ENCODE measurements at regions not wholly inside any gene's neighbourhood (a gene's known extent, or its start where the extent isn't known, plus 50 kb on each side); places are given as distances from the start of the nearest gene placed in this dataset.

- in situ Hi-C loops (cut with MboI; ENCODE audit: low pct_unique_long_range_greater_than_20kb, low sequenced_read_pairs), result no loop called here
- no peak for DNase-seq
These were observed 301.8 kb upstream of the MTNR1B start for GRCh38 chr11:92667486-92668152.

- DNase-seq, result no peak
- in situ Hi-C loops (cut with MboI; ENCODE audit: low pct_unique_long_range_greater_than_20kb, low sequenced_read_pairs), result no loop called here
These were observed 299.1 kb upstream of the MTNR1B start for GRCh38 chr11:92670308-92670890.

GRCh38 chr11:92671081-92671480 lies 298.4 kb upstream of the MTNR1B start:
- in situ Hi-C loops (cut with MboI; ENCODE audit: low pct_unique_long_range_greater_than_20kb, low sequenced_read_pairs), result no loop called here
- no peak for DNase-seq

- in situ Hi-C loops (cut with MboI; ENCODE audit: low pct_unique_long_range_greater_than_20kb, low sequenced_read_pairs), result no loop called here
- no peak for DNase-seq
These were observed 294.1 kb upstream of the MTNR1B start for GRCh38 chr11:92675303-92675702.

DNA sequence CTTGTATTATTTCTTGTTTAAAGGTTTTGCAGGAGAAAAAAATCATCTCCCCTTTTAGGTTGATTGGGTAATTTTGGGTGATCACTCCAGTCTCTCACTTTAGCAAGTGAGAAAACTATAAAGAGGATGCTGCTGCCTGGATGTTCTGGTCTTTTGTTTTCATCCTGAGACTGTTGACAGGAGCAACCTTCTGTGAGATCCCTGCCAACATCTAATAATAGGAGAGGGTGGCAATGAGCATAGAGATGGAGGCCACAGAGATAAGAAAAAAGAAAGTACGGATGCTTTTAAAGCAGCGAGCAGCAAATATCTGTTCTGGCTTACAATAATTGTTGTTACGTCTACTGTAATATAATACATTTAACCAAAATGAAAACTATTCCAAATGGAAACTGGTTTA lies 293.6 kb upstream of the MTNR1B start:
- in situ Hi-C loops (cut with MboI; ENCODE audit: low pct_unique_long_range_greater_than_20kb, low sequenced_read_pairs), result no loop called here
- DNase-seq, result no peak

- in situ Hi-C loops (cut with MboI; ENCODE audit: low pct_unique_long_range_greater_than_20kb, low sequenced_read_pairs), result no loop called here
- no peak for DNase-seq
These were observed 291.3 kb upstream of the MTNR1B start for GRCh38 chr11:92678008-92678611.

GRCh38 chr11:92681586-92681985 lies 287.9 kb upstream of the MTNR1B start:
- DNase-seq, result no peak
- in situ Hi-C loops (cut with MboI; ENCODE audit: low pct_unique_long_range_greater_than_20kb, low sequenced_read_pairs), result no loop called here

DNA sequence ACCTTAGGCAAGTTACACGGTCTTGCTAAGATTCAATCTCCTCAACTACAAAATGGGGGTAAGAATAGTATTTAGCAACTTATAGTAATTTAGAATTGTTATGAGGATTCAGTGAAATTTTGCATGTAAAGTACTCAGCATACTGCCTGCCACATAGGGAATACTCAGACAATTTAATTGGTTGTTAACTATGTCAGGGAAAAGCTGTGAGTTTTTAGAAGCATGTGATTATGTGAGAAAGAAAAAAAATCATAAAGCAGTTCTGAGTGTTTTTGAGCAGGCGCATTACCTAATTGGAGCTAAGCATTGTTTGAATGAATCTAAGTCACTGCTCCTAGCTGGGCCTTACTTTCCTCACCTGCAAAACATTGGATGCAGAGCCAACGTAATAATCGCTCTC lies 287.3 kb upstream of the MTNR1B start:
- in situ Hi-C loops (cut with MboI; ENCODE audit: low pct_unique_long_range_greater_than_20kb, low sequenced_read_pairs), result no loop called here

GRCh38 chr11:92682952-92683351 lies 286.5 kb upstream of the MTNR1B start:
- in situ Hi-C loops (cut with MboI; ENCODE audit: low pct_unique_long_range_greater_than_20kb, low sequenced_read_pairs), result no loop called here

More for the DNA sequence above, 287.3 kb upstream of the MTNR1B start:
- DNase-seq, result no peak

GRCh38 chr11:92685049-92685448 lies 284.4 kb upstream of the MTNR1B start:
- in situ Hi-C loops (cut with MboI; ENCODE audit: low pct_unique_long_range_greater_than_20kb, low sequenced_read_pairs), result no loop called here

More at GRCh38 chr11:92682952-92683351, 286.5 kb upstream of the MTNR1B start:
- no peak for DNase-seq

DNA sequence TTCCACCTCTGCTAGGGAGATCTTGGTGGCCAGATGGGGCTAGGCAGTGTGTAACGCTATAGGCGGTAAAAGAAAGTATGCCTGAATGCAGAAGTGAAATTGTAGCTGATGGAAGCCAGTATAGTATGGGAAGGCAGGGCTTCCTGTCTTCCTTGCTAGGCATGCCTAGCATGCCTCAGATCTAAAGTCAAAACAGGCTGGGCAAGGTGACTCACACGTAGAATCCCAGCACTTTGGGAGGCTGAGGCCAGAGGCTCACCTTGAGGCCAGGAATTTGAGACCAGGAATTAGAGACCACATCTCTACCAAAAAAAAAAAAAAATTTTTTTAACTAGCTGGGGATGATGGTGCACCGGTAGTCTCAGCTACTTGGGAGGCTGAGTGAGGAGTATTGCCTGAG lies 281.7 kb upstream of the MTNR1B start:
- in situ Hi-C loops (cut with MboI; ENCODE audit: low pct_unique_long_range_greater_than_20kb, low sequenced_read_pairs), result no loop called here
- DNase-seq, result no peak

More at GRCh38 chr11:92685049-92685448, 284.4 kb upstream of the MTNR1B start:
- DNase-seq, result no peak

GRCh38 chr11:92688416-92688815 lies 281.0 kb upstream of the MTNR1B start:
- in situ Hi-C loops (cut with MboI; ENCODE audit: low pct_unique_long_range_greater_than_20kb, low sequenced_read_pairs), result no loop called here
- DNase-seq, result no peak

DNA sequence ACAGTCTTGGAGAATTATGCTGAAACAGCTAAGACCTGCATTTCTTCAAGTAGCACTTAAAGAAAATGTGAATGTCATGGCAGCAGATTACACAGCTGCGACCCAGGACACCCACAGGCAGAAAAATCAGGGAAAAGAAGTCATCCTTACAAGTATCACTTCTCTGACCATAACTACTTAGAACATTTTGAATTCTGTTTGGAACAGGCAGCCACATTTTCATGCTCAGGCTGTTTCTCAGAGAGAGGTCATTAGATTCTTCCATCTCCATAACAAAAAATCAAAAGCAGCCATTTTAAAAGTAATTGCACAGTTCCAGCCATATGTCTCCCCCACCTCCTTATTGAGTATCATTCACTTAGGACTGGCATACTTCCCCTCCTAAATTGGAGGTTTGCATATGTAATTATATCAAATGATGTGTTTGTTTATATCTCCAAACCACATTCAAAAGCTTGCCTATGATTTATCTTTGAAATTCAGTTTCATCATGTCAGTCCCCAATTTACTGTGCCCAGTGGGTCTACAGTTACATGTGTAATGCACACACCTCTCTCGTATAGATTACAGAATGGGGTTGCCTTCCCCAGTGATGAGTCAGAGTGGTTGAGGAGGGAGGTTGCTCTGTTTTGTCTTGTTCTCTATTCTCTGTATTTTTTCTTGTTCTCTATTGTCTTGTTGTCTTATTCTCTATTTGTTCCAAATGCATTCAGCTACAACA lies 276.5 kb upstream of the MTNR1B start:
- no peak for DNase-seq
- in situ Hi-C loops (cut with MboI; ENCODE audit: low pct_unique_long_range_greater_than_20kb, low sequenced_read_pairs), result no loop called here

DNA sequence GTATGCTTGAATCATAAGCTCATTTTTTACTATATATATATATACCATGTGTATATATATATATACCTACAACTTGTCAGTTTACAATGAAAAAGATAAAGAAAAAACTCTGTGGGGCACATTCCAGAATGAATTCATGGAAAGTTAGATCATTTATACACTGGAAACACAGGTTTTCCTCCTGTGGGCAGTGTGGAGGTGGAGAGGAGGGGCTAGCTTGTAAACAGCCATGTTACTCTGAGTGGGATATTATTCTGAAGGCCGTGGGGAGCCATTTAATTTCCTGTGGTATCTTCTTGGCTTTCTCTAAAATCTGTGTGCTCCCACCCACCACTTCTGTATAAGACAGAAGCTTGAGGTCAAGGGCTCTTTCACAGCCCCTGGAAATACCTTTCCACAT lies 273.4 kb upstream of the MTNR1B start:
- no peak for DNase-seq
- in situ Hi-C loops (cut with MboI; ENCODE audit: low pct_unique_long_range_greater_than_20kb, low sequenced_read_pairs), result no loop called here

- in situ Hi-C loops (cut with MboI; ENCODE audit: low pct_unique_long_range_greater_than_20kb, low sequenced_read_pairs), result no loop called here
These were observed 271.8 kb upstream of the MTNR1B start for GRCh38 chr11:92697461-92698312.

GRCh38 chr11:92698742-92699141 lies 270.7 kb upstream of the MTNR1B start:
- in situ Hi-C loops (cut with MboI; ENCODE audit: low pct_unique_long_range_greater_than_20kb, low sequenced_read_pairs), result no loop called here
- DNase-seq, result no peak

More at GRCh38 chr11:92697461-92698312, 271.8 kb upstream of the MTNR1B start:
- no peak for DNase-seq

DNA sequence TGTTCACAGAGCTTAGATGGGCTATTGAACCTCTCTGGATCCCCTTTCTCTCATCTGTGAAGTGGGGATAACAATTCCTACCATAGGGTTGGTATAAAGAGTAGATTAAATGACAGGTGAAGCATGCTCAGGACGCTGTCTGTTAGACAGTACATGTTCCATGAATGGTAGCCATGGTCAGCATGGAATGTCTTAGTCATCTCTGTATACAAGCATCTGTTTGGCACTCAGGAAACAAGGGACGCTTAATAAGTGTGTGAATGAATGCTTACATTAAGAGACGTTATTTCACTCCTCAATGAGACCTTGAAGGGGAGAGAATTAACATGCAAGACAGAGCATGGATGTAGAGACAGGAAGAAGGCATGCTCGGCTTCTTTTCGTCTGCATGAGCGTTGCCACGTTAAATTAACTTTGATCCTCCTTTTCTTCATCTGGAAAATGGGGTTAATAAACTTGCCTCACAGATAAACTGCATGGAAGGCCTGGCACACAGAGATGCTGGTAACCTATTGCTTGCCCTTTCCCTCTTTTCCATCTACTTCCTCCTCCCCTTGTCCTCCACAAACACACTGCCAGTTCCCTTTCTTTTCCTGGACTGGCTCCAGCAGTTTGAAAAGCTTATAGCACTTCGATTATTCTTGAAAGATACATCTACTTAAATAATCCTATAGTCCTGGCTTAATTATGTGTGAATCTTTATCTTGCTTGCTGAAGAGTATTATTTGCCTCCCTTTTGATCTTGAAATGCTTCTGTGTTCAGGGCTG lies 267.2 kb upstream of the MTNR1B start:
- in situ Hi-C loops (cut with MboI; ENCODE audit: low pct_unique_long_range_greater_than_20kb, low sequenced_read_pairs), result no loop called here
- no peak for DNase-seq

DNA sequence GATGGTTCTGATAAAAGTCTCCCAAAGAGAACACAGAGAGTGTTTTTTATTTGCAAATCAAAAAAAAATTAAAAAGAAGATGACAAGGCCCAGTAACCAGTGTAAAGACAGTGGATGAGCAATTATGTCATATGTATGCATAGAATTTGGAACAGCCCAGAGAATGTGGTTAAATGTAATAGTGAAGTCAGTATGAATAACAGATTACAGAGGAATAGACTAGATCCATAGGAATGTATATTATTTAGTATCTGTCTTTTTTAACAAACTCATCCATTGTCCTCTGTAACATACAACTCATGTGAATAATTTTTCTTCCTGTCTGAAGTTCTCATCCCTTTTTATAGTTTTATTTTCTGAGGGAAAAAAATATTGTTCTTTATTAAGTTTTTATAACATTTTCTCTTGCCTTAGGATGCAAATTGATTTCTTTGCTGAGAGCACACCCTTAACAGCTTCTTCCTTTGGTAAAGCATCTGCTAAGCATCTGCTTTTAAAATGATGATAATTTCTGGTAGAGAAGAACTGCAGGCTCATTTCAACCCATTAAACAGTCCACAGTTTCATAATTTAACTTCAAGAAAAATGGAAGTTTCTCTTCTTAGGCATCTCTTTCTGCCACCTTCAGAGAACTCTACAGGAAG lies 266.5 kb upstream of the MTNR1B start:
- in situ Hi-C loops (cut with MboI; ENCODE audit: low pct_unique_long_range_greater_than_20kb, low sequenced_read_pairs), result no loop called here
- no peak for DNase-seq

Data from KBM-7 (cell line).